ENCODE measurements at regions not wholly inside any gene's neighbourhood (a gene's known extent, or its start where the extent isn't known, plus 50 kb on each side); places are given as distances from the start of the nearest gene placed in this dataset.
"Not testable (repeated sequence)": the region's sequence is repeated elsewhere in the genome, so short reads cannot be mapped to it uniquely, and the experiment has no call there.

- Histone ChIP-seq H3K27me3 (ENCODE audit: control insufficient read depth, insufficient read depth, low read length) (no peaks in the 10 kb centered on the region), H3K4me3 (ENCODE audit: low read depth, low read length) (no peak overlapping the region), H3K4me1 (ENCODE audit: control insufficient read depth, insufficient read depth, low read length) (no peaks in the 10 kb centered on the region), H3K36me3 (ENCODE audit: control insufficient read depth, insufficient read depth, low read length) (no peaks in the 10 kb centered on the region), H3K9me3 (ENCODE audit: control insufficient read depth, insufficient read depth, low read length) (no peaks in the 10 kb centered on the region), H3K9ac (ENCODE audit: low read depth, low read length) (no peak overlapping the region)
These were observed 705.6 kb upstream of the MIR17HG start for GRCh38 chr13:90641884-90642283.

- Histone ChIP-seq H3K4me1 (ENCODE audit: control insufficient read depth, insufficient read depth, low read length) (no peaks in the 10 kb centered on the region), H3K27me3 (ENCODE audit: control insufficient read depth, insufficient read depth, low read length) (no peaks in the 10 kb centered on the region), H3K9me3 (ENCODE audit: control insufficient read depth, insufficient read depth, low read length) (no peaks in the 10 kb centered on the region), H3K4me3 (ENCODE audit: low read depth, low read length) (no peak overlapping the region), H3K36me3 (ENCODE audit: control insufficient read depth, insufficient read depth, low read length) (no peaks in the 10 kb centered on the region), H3K9ac (ENCODE audit: low read depth, low read length) (no peak overlapping the region)
These were observed 701.9 kb upstream of the MIR17HG start for GRCh38 chr13:90645582-90645981.

GRCh38 chr13:90648497-90648896, 699.0 kb upstream of the MIR17HG start:
- Histone ChIP-seq H3K4me3 (ENCODE audit: low read depth, low read length) (no peak overlapping the region), H3K9me3 (ENCODE audit: control insufficient read depth, insufficient read depth, low read length) (peaks cover 6% of the 10 kb centered on the region)

GRCh38 chr13:90652036-90652435, 695.5 kb upstream of the MIR17HG start:
- H3K4me3 ChIP-seq (ENCODE audit: low read depth, low read length), result no peak overlapping the region
- H3K9ac ChIP-seq (ENCODE audit: low read depth, low read length), result no peak overlapping the region
- no peaks in the 10 kb centered on the region for H3K27me3 ChIP-seq (ENCODE audit: control insufficient read depth, insufficient read depth, low read length)
- H3K4me1 ChIP-seq (ENCODE audit: control insufficient read depth, insufficient read depth, low read length), result no peaks in the 10 kb centered on the region
- peaks cover 2% of the 10 kb centered on the region for H3K36me3 ChIP-seq (ENCODE audit: control insufficient read depth, insufficient read depth, low read length)
- peaks cover 6% of the 10 kb centered on the region for H3K9me3 ChIP-seq (ENCODE audit: control insufficient read depth, insufficient read depth, low read length)

More at GRCh38 chr13:90648497-90648896, 699.0 kb upstream of the MIR17HG start:
- Histone ChIP-seq H3K27me3 (ENCODE audit: control insufficient read depth, insufficient read depth, low read length) (no peaks in the 10 kb centered on the region), H3K9ac (ENCODE audit: low read depth, low read length) (no peak overlapping the region), H3K36me3 (ENCODE audit: control insufficient read depth, insufficient read depth, low read length) (peaks cover 2% of the 10 kb centered on the region), H3K4me1 (ENCODE audit: control insufficient read depth, insufficient read depth, low read length) (no peaks in the 10 kb centered on the region)

- Histone ChIP-seq H3K27me3 (ENCODE audit: control insufficient read depth, insufficient read depth, low read length) (no peaks in the 10 kb centered on the region), H3K9ac (ENCODE audit: low read depth, low read length) (no peak overlapping the region), H3K36me3 (ENCODE audit: control insufficient read depth, insufficient read depth, low read length) (peaks cover 2% of the 10 kb centered on the region), H3K4me3 (ENCODE audit: low read depth, low read length) (no peak overlapping the region), H3K4me1 (ENCODE audit: control insufficient read depth, insufficient read depth, low read length) (no peaks in the 10 kb centered on the region), H3K9me3 (ENCODE audit: control insufficient read depth, insufficient read depth, low read length) (peaks cover 6% of the 10 kb centered on the region)
These were observed 692.5 kb upstream of the MIR17HG start for GRCh38 chr13:90654970-90655369.

GRCh38 chr13:90664200-90664599, 683.3 kb upstream of the MIR17HG start:
- H3K27me3 ChIP-seq (ENCODE audit: control insufficient read depth, insufficient read depth, low read length); H3K4me3 ChIP-seq (ENCODE audit: low read depth, low read length); H3K36me3 ChIP-seq (ENCODE audit: control insufficient read depth, insufficient read depth, low read length); H3K4me1 ChIP-seq (ENCODE audit: control insufficient read depth, insufficient read depth, low read length); H3K9ac ChIP-seq (ENCODE audit: low read depth, low read length); H3K9me3 ChIP-seq (ENCODE audit: control insufficient read depth, insufficient read depth, low read length): not testable (repeated sequence)

GRCh38 chr13:90673746-90674145, 673.7 kb upstream of the MIR17HG start:
- no peaks in the 10 kb centered on the region for H3K36me3 ChIP-seq (ENCODE audit: control insufficient read depth, insufficient read depth, low read length)
- no peaks in the 10 kb centered on the region for H3K27me3 ChIP-seq (ENCODE audit: control insufficient read depth, insufficient read depth, low read length)
- H3K9me3 ChIP-seq (ENCODE audit: control insufficient read depth, insufficient read depth, low read length), result no peaks in the 10 kb centered on the region
- no peak overlapping the region for H3K4me3 ChIP-seq (ENCODE audit: low read depth, low read length)
- H3K4me1 ChIP-seq (ENCODE audit: control insufficient read depth, insufficient read depth, low read length), result no peaks in the 10 kb centered on the region
- H3K9ac ChIP-seq (ENCODE audit: low read depth, low read length), result no peak overlapping the region

GRCh38 chr13:90675129-90675528, 672.4 kb upstream of the MIR17HG start:
- H3K36me3 ChIP-seq (ENCODE audit: control insufficient read depth, insufficient read depth, low read length), result no peaks in the 10 kb centered on the region
- H3K9me3 ChIP-seq (ENCODE audit: control insufficient read depth, insufficient read depth, low read length), result no peaks in the 10 kb centered on the region
- no peak overlapping the region for H3K4me3 ChIP-seq (ENCODE audit: low read depth, low read length)
- H3K4me1 ChIP-seq (ENCODE audit: control insufficient read depth, insufficient read depth, low read length), result no peaks in the 10 kb centered on the region
- no peaks in the 10 kb centered on the region for H3K27me3 ChIP-seq (ENCODE audit: control insufficient read depth, insufficient read depth, low read length)
- H3K9ac ChIP-seq (ENCODE audit: low read depth, low read length), result no peak overlapping the region

- H3K27me3 ChIP-seq (ENCODE audit: control insufficient read depth, insufficient read depth, low read length), result no peaks in the 10 kb centered on the region
- no peaks in the 10 kb centered on the region for H3K9me3 ChIP-seq (ENCODE audit: control insufficient read depth, insufficient read depth, low read length)
- no peak overlapping the region for H3K9ac ChIP-seq (ENCODE audit: low read depth, low read length)
- no peaks in the 10 kb centered on the region for H3K36me3 ChIP-seq (ENCODE audit: control insufficient read depth, insufficient read depth, low read length)
- no peaks in the 10 kb centered on the region for H3K4me1 ChIP-seq (ENCODE audit: control insufficient read depth, insufficient read depth, low read length)
- H3K4me3 ChIP-seq (ENCODE audit: low read depth, low read length), result no peak overlapping the region
These were observed 666.7 kb upstream of the MIR17HG start for GRCh38 chr13:90680826-90681225.

- no peak overlapping the region for H3K4me3 ChIP-seq (ENCODE audit: low read depth, low read length)
- no peak overlapping the region for H3K9ac ChIP-seq (ENCODE audit: low read depth, low read length)
- H3K36me3 ChIP-seq (ENCODE audit: control insufficient read depth, insufficient read depth, low read length), result no peaks in the 10 kb centered on the region
- no peaks in the 10 kb centered on the region for H3K4me1 ChIP-seq (ENCODE audit: control insufficient read depth, insufficient read depth, low read length)
- no peaks in the 10 kb centered on the region for H3K9me3 ChIP-seq (ENCODE audit: control insufficient read depth, insufficient read depth, low read length)
- H3K27me3 ChIP-seq (ENCODE audit: control insufficient read depth, insufficient read depth, low read length), result no peaks in the 10 kb centered on the region
These were observed 663.8 kb upstream of the MIR17HG start for GRCh38 chr13:90683711-90684131.

GRCh38 chr13:90686442-90686841, 661.0 kb upstream of the MIR17HG start:
- Histone ChIP-seq H3K4me1 (ENCODE audit: control insufficient read depth, insufficient read depth, low read length) (no peaks in the 10 kb centered on the region), H3K9ac (ENCODE audit: low read depth, low read length) (no peak overlapping the region), H3K9me3 (ENCODE audit: control insufficient read depth, insufficient read depth, low read length) (no peaks in the 10 kb centered on the region), H3K36me3 (ENCODE audit: control insufficient read depth, insufficient read depth, low read length) (no peaks in the 10 kb centered on the region), H3K4me3 (ENCODE audit: low read depth, low read length) (no peak overlapping the region), H3K27me3 (ENCODE audit: control insufficient read depth, insufficient read depth, low read length) (no peaks in the 10 kb centered on the region)

GRCh38 chr13:90689111-90689510, 658.4 kb upstream of the MIR17HG start:
- Histone ChIP-seq H3K9ac (ENCODE audit: low read depth, low read length) (no peak overlapping the region), H3K27me3 (ENCODE audit: control insufficient read depth, insufficient read depth, low read length) (no peaks in the 10 kb centered on the region)

More at GRCh38 chr13:90689111-90689510, 658.4 kb upstream of the MIR17HG start:
- Histone ChIP-seq H3K9me3 (ENCODE audit: control insufficient read depth, insufficient read depth, low read length) (no peaks in the 10 kb centered on the region), H3K4me1 (ENCODE audit: control insufficient read depth, insufficient read depth, low read length) (no peaks in the 10 kb centered on the region), H3K4me3 (ENCODE audit: low read depth, low read length) (no peak overlapping the region), H3K36me3 (ENCODE audit: control insufficient read depth, insufficient read depth, low read length) (no peaks in the 10 kb centered on the region)
